GM12872 (cell line): ENCODE measurements at regions not wholly inside any gene's neighbourhood (a gene's known extent, or its start where the extent isn't known, plus 50 kb on each side); places are given as distances from the start of the nearest gene placed in this dataset.

Experiments used
- TF ChIP-seq, protein P1 (sequence below): IDR thresholded peaks from 3 replicates; pipeline ENCODE4 v1.5.1; 2011; ENCODE audit warnings: low read depth, mild to moderate bottlenecking, low read length, moderate library complexity; ENCODE audit not compliant: insufficient read depth

DNA sequence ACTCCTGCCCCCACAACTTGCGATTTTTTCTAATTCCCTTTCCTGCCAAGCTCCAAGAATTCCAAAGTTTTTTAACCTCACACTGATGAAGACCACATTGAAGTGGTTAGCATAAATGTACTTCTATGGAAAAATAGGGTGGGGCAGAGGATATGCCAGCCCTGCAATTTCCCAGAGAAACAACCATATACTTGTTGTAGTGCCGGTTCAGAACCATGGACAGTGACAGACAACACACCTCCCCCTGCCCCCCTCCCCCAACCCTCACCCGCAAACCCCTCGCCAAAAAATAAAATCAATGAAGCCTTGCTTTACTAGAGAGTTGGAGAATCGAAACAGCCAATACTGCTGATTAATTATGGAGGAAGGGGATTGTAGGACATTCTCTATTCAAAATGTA is 109.5 kb upstream of the GRIK3 start:
- TF ChIP-seq, protein P1, sequence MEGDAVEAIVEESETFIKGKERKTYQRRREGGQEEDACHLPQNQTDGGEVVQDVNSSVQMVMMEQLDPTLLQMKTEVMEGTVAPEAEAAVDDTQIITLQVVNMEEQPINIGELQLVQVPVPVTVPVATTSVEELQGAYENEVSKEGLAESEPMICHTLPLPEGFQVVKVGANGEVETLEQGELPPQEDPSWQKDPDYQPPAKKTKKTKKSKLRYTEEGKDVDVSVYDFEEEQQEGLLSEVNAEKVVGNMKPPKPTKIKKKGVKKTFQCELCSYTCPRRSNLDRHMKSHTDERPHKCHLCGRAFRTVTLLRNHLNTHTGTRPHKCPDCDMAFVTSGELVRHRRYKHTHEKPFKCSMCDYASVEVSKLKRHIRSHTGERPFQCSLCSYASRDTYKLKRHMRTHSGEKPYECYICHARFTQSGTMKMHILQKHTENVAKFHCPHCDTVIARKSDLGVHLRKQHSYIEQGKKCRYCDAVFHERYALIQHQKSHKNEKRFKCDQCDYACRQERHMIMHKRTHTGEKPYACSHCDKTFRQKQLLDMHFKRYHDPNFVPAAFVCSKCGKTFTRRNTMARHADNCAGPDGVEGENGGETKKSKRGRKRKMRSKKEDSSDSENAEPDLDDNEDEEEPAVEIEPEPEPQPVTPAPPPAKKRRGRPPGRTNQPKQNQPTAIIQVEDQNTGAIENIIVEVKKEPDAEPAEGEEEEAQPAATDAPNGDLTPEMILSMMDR = no peak

DNA sequence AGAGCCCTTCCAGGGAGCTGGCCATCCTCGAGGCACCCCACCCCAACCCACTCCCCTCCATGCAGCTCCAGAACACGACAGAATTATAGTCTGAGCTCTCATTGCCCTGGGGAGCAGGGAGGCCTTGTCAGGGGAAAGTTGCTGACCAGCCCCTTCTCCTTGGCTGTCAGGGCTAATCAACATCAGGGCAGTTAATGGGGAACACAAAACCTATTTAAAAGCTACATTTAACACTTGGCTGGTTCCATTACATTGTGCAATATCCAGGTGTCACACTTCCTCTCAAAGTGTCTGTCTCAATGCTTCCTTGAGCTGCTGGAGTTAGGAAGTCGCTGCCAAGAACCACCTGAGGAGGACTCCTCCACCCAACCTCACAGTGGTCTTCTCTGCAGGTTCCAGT is 111.8 kb upstream of the GRIK3 start:
- TF ChIP-seq, protein P1 = no peak

DNA sequence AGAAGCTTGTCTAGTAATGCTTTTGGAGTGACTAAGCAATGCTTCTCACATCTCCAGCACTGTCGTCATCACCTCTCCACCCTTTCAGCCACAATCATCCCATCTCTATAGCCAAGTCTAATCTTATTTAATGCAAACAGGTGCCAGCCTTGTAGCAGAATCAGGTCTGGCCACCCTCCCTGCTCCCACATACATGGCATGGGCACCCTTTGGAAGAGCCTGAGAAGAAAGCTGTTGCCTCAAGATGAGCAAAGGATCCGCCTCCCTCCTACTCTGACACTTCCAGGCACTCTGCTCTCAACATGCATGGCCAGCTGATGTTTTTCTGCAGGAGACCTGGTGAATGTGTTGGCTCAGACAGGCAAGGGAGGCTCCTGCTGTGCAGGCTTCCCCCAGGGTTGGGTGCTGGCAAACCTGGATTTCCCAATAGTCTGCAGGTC is 113.1 kb upstream of the GRIK3 start:
- TF ChIP-seq, protein P1 = no peak

DNA sequence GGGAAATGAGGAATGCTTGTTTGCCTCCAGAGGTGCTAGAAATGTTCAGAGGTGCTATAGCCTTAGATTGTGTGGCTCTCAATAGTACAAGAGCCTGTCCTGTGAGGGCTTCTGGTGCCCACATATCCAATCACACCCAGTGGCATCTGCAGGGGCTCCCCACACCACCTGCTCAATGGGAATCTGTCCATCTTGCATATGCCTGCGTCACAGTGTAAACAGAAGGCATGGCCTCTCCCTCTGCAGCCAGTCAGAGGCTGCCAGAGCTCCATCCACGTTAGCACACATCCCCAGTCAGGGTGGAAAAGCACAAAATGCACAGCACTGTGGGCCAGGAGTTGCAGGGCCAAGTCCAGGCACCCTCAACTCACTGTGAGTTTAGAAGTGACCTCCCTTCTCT is 113.6 kb upstream of the GRIK3 start:
- TF ChIP-seq, protein P1 = no peak

DNA sequence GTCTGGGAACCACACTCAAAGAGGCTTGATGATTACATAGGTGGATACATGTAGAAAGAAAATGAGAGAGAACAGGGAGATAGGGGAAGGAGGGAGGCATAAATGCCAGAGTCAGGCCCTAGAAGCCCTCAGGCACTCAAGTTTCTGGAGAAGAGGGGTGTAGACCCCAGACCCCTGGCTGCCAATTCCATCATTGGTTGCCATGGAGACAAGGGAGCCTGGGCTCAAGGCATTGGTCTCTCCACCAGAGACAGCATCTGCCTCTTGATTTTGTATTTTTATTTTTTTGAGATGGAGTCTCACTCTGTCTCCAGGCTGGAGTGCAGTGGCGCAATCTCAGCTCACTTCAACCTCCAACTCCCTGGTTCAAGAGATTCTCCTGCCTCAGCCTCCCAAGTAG is 114.3 kb upstream of the GRIK3 start:
- TF ChIP-seq, protein P1 = no peak

DNA sequence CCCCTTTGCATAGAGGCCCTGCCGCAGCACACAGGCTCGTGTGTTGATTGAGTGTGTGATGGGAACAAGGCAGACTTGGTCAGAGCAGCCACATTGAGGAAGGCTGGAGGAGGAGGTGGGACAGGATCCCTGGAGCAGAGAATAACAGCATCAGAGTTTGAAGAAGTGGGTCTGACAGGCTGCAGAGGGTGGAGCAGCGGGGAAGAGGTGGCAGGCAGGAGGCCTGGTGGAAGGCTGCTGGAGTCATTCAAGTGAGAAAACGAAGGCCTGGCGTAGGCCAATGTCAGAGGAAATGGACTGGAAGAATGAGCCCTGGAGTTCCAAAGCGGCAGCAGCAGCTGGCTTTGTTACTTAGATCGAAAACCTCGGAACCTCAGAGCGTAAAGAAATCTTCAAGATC is 115.0 kb upstream of the GRIK3 start:
- TF ChIP-seq, protein P1 = no peak

DNA sequence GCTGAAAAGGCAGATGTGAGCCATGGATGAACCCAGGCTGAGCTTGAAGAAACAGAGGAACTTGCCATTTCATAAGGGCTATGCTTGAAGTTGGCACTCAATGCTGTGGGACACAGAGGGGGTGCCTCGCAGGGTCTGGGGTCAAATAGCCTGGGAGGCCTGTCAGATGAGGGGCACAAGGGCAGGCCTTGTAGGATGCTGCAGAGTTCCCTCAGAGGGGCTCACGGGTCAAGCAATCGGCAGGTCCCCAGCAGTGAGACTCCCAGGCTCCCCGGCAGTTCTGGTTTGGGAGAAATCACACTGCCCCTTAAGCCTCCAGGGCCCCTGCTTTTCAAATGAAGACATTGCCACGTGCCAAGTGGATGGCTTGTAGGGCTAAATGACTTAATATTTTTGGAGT is 116.7 kb upstream of the GRIK3 start:
- TF ChIP-seq, protein P1 = no peak

DNA sequence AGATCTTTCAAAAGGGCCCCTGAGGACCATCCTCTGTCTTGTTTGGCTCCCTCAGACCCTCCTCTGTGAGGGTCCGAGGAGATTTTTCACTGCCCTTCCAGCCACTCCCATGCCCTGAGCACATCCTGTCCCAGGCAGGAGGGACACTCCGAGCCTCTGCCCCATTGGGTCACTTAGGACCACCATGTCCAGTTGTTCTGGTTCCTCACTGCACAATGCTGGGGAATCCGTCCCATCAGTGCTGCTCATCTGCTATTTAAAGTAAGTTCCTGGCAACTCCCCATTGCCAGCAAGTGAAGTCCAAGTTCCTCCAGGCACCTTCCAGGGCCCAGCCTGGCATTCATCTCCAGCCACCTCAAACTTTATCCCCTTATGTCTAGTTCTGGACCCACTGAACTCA is 117.5 kb upstream of the GRIK3 start:
- TF ChIP-seq, protein P1 = no peak
